GM19240 (cell line): ENCODE measurements at regions not wholly inside any gene's neighbourhood (a gene's known extent, or its start where the extent isn't known, plus 50 kb on each side); places are given as distances from the start of the nearest gene placed in this dataset.

Source experiments
- DNase-seq: peaks from one replicate; pipeline ENCODE4 v3.0.0; 2011; ENCODE audit warnings: low spot score; ENCODE audit not compliant: insufficient read length

DNA sequence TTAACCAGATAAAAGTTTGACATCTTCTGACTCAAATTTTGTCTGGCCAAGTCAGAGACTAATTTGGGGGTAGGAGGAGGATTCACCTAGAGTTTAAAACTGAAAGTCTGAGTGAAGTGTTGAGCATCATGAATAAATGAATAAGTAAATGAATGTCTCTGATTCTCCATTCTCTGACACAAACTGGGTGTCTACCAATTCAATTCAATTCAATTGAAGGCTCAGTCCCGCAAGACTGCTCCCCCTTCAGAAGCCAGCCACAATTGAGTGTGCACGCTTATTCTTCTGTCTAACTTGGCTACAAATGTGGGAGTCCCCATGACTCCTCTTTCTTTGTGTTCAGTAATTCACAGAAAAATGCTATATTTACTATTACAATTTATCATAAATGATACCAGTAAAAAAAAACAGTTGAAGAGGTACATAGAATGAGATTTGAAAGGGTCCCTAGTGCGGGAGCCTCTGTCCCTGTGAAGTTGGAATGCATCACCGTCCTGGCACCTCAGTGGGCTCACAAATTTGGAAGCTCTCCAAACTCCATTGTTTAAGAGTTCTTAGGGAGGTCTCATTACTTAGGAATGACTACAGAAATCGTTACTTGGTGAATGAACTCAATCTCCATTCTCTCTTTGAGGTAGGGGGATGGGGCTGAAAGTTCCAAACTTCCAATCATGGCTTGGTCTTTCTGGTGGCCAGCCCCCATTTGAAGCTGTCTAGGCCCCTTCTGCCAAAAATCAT lies 243.7 kb upstream of the PHYHIPL start:
- no peak for DNase-seq

DNA sequence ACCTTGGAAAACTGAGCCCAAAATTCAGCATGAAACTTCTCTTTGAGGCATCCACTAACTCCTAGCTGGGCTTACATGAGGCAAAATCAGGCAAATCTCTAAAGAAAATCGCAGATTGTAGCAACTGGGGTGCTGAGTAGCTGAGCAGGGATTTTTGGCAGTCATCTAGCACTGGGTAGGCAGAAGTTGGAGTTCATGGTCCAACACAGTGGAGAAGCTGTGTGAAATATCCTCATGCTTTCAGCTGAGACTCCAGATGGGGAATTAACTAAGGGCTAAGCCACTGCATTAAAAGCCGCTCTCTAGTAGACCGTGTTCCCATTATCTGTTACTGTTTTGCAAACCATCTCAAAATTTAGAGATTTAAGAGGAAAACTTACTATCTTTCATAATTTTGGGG lies 240.1 kb upstream of the PHYHIPL start:
- DNase-seq, result no peak

DNA sequence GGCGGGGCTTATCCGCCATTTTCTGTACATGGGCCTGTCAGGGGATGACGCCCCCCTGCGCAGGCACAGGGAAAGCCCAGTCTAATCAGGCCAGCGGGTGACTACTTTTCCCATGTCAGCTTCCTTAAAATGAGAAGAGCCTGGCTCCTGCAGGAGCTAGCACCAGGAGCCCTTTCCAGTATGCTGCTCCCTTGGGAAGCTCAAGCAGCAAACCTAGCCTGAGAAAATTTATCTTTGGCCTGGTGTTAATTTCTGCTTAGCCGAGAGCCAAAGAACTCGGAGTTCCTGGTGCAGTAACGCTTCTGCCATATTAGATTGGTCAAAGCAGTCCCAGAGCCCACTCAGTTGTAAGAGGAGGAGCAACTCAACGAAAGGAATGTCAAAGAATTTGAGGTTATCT lies 239.0 kb upstream of the PHYHIPL start:
- no peak for DNase-seq

DNA sequence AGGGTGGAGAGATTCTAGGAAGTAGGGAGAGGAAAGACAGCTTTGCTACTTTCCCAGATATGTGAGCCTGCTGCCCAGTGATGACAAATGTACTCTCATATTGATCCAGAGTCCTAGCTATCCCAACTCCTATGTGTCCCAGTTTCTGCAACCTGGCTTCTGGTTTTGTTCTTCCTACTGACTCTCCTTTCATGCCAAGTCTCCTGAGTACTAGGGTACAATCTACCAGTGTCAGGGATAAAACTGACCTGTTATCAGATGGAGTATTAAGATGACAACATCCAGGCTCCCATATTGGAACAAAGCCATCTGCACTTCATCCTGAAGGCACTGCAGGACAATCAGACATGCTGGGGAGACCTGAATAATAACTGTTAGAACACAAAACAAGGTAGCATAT lies 233.7 kb upstream of the PHYHIPL start:
- DNase-seq, result no peak

DNA sequence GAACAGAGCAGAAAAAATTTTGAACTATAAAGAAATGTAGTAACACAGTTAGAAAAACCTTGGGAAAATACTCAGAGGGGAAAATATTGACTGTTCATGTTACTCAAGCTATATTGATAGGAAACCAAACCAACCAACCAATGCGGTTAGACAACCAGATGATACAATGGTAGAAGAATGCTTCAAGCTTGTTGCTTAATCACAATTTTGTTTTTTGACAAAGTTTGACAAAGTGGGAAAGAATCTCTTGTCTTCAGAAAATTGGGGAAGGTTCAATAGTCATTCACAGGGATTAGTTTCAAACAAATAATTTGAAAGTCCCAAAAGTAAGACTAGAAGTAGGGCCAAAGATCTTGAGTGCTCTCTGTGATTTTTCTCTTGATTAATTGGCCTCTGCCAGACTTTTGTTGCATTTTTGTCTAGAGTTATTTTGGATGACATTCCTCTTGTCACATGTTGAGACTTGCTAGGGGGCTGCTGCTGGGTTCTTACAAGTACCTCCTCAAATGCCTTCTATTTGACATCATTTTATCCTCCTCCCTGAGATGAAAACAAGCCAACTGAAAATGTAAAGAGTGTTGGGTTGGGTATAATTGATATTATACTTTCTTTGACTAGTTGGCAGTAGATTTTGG lies 233.1 kb upstream of the PHYHIPL start:
- DNase-seq, result no peak

DNA sequence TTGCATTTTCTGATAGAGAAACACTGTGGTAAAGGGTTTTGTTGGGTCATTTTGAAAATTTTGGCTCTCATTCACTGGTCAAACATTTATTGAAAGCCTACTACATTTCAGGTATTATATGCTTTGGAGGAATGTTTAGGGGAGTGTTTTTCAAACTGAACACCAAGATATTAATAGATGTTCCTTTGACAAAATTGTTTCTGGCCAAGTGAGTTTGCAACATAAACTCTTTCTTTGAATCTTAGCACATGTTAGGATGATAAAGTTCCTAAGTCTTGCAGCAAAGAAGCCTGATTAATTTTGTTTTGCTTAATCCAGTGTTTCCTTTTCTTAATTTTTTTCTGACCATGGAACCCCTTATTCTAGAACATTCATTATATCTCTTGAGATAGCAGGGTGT lies 232.5 kb upstream of the PHYHIPL start:
- no peak for DNase-seq

DNA sequence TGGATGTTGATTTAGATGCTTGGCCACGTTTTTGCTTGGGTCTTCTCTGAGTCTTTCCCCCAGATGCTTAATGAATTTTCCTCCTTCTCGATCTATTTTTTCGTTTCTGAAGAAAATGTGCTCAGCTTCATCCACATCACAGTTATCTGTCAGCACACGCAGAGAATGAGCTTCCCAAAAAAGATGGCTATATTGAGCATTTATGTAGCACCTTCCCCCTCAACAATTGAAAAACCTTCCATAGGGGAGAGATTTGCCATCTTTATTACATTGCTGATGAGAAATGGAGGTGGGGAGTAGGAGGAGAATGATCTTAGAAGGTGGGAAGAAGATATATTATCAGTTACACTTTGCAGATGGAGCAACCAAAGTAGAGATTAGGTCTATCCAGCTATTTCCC lies 228.1 kb upstream of the PHYHIPL start:
- DNase-seq, result no peak

DNA sequence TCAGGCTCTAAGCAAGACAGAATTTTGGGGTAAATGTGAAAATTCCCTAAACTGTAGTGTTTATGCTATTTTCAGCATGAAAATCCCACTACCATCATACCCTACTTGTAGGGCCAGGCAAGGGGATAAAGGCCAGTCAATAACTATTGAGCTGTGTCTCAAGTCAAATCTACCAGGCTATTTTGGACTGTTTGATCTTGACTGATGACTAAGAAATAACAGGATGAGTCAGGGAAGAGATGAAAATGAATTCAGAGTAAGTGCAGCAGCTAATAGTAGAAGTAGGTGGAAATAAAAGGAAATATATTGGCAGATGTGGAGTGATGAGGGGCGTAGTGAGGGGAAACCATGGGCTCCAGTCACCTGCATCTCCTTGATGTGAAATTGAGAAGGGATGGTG lies 225.8 kb upstream of the PHYHIPL start:
- DNase-seq, result no peak

DNA sequence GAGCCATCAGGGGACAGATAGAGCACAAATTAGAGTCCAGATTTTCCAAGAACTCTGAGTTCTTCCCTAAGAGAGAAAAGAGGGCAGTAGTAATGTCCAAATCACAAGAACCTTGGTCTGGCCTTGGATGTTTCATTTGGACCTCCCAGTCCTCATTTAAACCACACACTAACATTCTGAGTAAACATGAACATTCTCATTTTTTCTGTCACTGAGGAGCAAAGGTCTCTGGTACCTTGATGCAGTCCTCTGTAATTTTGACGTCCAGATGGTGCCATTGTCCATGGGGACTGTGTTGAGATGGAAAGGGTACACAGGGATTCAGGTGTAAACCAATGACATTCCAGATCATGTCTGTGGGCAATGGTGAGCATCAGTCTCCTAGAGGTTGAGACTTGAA lies 225.4 kb upstream of the PHYHIPL start:
- no peak for DNase-seq

DNA sequence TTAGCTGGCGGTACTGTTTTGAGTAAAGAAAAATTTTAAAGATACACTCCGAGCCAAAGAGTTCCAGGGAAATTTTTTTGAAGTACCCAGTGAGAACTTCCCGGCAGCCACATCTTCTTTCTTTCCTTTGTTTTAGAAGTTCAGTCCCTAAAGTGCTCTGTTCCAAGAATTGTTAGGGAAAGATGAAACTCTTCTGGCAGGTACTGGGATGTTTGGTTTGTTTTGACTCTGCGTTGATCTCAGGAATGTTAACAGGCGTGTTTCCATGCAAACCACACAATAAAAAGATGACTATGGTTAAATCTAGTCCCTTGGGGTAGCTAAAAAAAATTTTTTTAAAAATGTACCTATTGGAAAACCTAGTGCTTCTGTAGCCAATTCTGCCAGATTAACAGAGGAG lies 224.7 kb upstream of the PHYHIPL start:
- DNase-seq, result no peak

DNA sequence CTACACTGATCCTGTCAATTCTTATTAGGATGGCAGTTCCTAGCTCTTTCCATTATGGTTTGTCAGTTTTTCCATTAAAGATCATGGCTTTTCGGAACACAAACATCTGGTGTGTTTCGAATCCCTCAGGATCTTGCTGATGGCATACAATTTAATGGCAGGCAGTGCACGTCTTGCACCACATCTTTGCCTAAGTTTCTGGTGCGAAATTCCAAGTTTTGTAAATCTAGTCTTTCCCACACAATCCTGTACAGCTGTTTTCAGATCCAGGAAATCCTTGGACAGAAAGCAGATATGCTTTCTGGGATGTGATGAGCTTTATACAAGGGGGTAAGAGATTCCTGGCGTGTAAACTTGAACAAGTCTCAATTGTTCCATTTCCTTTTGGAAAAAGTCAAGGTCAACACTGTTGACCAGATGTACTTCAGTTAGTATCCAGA lies 224.3 kb upstream of the PHYHIPL start:
- no peak for DNase-seq

DNA sequence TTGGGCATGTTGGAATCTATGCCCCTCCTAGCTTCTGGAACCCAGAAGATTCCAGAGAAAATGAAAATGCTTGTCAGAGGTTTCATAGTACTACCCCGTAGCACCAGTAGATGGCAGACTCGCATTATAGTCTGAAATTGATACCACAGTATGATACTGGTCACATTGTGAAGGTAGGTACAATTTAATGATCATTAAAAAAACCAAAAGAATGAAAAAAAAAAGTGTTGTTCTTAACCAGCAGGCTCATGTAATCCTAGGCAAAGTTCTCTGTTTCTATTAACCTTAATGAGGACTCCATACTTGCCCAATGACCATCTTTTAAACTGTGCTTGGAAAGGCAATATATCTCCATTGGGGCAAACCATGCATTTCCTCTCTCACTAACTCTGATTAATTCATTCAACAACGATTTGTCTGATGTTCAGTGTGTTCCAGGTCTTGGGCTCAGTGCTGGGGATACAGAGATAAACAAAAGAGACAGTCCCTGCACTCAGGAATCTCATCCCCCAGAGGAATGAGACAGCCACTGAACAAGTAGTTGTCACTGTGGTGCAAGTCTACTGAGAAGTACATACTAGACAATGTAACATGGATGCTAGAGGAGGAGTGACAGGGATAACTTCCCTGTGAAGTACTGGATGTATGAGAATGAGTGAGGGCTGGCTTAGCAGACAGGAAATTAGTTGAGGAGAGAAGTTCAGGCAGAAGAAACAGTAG lies 223.5 kb upstream of the PHYHIPL start:
- DNase-seq, result no peak

DNA sequence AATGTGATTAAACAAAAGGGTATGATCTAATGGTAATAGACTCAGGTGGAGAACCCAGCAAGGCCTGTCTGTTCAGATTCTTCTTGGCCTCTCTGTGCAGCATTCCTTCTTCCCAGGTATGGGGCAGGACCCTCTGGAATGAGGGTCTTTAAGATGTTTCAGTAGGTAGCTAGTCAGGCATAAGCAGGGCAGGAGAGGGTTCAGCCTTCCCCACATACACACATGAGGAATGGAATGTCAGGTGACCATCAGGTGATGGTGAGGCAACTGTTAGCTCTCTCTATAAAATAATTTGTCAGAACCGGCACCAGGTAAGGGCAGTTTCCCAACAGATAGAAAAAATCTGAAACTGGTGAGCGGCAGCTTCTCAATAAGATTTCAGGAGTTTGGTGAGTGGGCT lies 222.3 kb upstream of the PHYHIPL start:
- no peak for DNase-seq

DNA sequence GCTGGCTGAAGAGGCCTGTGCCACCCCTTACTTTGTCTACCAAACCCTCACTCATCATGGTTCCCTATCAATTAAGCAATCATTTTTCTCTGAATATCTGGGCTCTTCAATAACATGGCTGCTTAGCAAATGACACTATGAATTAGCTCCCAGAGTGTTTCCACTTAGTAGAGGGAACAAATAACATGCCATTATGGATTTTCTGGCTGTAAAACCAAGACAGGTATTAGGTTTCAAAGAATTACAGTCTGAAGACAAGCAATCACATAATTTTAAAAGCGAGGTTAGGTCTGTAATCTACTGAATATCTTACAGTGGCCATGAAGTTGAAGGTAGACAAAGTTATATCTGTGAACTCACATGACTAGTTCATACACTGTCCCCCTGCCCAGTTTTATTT lies 220.8 kb upstream of the PHYHIPL start:
- DNase-seq, result no peak

DNA sequence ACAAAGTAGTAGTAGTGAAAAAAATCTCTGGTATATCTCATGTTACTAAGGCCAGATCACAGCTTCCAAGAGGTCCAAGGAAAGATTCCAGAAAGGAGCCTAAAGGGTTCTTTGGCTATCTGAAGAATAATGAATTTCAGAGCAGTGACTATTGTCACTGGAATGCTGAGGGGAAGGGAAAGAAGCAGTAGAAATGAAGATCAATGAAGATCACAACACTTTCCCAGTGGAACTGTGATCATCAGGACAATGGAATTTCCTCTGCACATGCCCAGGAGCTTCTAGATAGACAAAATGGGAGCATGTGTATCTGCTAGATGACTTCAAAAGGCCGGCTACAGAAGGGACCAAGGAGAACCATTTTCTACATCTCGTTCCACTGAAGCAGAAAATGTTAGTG lies 219.5 kb upstream of the PHYHIPL start:
- DNase-seq, result no peak

DNA sequence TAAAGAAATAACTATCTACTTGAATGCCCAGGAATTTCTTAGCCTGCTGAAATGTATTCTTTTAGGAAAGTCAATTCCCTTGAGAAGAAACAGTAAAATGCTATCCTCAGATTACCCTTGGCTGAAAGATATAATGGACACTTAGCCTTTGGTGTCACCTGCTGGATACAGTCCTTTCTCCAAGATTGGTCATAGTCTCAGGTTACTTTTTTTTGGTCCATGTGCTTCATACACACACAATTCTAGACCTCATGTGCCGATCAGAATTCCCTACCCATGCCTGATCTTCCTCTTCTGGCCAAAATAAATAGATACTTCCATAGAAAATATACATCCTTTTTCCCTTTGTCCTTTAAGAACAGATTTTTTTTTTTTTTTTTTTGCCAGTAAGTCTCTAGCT lies 218.9 kb upstream of the PHYHIPL start:
- no peak for DNase-seq

DNA sequence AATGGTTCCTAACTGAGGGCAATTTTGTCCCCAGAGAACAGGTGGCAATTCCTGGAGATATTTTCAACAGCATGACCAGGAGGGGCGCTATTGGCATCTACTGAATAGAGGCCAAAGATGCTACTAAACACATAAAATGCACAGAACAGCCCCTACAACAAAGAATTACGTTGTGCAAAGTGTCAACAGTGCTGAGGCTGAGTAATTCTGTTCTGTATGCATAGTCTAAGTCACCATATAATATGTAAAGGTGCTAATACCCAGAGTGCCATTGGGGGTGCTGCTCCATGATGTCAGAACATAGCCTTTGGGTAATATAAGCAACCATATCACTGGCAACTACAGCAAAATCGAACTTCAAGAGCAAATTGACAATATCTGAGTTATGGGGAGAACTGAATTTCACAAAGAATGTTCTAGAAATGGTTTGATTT lies 213.3 kb upstream of the PHYHIPL start:
- no peak for DNase-seq

DNA sequence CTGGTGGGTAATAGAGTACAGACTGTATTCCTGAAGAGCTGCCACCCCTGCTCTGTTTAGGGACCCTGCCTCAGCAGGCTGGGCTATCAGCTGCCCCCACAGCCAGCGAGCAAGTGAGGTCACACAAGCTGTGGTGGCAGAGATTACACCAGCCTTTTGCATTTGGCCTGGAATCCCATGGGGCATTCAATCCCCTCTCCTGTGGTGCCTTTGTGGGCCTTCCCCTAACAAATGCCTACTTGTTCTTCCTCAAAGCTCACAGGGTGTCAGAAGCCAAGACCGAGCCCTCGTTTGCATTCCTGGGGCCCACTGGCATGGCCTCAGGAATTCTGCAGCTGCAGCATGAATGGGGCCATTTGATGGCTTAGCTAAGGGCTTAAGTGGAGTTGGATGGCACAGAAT lies 212.7 kb upstream of the PHYHIPL start:
- DNase-seq, result no peak

DNA sequence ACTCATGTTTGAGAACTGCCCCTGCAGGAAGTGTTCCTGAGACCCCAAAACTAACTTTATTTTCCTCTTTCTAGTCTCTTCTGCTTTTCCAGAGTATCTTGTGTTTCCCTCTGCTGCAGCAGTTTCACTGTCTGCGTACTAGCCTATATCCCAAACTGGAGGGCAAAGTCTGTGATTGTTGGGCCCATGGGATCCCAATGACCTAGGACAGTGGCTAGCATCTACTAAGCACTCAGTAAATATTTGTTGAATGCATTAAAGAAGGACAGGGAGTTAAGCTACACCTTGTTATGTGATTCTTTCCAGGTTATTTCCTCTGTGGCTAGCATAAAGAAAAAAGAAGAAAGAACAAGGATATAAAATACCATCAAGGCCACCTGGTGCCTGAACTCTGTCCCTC lies 210.6 kb upstream of the PHYHIPL start:
- DNase-seq, result no peak

DNA sequence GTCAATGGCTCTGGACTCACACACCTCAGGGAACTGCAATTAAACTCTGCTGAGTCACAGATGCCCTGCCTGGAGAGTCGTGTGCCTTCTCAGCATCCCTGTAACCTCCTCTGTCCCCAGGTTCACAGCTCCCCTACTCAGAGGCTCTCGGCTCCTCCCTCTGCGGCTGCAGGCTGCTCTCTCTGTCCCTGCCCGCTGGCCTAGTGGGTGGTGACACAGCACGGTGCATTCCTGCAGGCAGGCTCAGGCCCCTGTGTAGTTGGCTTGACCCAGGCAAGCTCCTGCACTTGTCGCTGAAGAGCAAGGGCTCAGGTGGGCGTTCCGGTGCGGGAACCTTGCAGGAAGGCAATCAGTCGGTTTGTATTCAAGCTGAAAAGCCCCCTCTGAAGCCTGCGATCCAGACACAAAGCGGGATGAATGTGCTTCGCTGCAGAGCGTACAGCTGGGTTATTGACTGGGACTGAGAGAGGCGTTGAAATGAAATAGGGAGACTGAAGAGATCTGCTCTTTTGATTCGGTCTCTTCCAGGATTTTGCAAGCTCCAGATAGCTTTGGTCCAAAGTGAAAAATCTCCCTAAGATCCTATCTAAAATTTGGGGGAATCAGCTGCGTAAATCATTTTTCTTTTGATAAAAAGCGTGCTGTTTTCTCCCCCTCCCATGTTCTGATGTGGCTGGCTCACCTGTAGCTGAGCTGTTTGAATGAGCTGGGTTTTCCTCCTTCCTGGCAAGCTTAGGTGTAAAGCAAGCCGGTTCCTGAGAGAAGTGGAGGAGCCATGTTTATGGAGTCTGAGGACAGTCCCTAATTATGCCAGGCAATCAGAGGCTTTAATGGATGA lies 208.7 kb upstream of the PHYHIPL start:
- no peak for DNase-seq

DNA sequence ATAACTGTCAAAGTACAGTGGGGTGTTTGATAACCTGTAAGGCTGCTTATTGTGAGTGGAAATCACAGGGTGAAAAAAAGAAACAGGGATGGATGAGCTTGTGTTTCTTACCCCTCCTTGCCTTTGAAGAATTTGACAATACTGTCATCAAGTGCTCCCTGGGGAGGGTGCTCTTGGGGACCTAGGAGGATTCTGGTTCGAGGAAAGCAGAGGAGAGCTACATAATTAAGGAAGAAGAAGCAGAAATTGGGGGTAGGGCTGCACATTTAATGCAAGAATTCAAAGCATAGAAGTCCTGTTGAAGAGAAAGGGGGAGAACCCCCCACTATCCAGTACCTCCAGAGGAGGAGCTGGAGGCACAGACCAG lies 208.1 kb upstream of the PHYHIPL start:
- DNase-seq, result no peak

DNA sequence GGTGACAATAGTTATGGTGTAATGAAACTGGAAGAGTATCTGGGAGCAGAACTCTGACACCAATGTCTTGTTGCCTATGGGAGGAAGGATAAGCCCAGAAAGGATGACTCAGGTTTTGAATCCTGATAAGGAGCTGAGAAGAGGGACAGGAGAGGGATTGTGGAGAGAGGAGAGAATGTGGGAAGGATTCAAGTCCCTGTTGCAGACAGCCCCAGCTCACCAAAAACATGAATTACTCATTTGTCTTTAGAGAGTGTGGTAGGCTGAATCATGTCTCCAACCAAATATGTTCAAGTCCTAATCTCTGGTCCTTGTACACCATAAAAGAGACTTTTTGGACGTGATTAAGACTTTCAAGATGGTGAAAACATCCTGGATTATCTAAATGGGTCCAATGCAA lies 206.9 kb upstream of the PHYHIPL start:
- no peak for DNase-seq
